Fibroblast of pulmonary artery (primary cell): ENCODE measurements at regions not wholly inside any gene's neighbourhood (a gene's known extent, or its start where the extent isn't known, plus 50 kb on each side); places are given as distances from the start of the nearest gene placed in this dataset.

Experiments used
- DNase-seq: peaks from one replicate; pipeline ENCODE4 v3.0.0-alpha.2; 2010; ENCODE audit warnings: low read depth
- H3K4me3 ChIP-seq: replicated peaks from 2 replicates; pipeline ENCODE4 v1.5.1; 2011; ENCODE audit warnings: low read depth, mild to moderate bottlenecking, control low read depth, low read length, moderate library complexity
- TF ChIP-seq, protein P1 (sequence below): IDR thresholded peaks from 2 replicates; pipeline ENCODE4 v1.5.1; 2011; ENCODE audit warnings: mild to moderate bottlenecking, control low read depth, low read length, inconsistent platforms; ENCODE audit errors: missing control alignments

GRCh38 chr6:79778816-79779215 is 147.7 kb downstream of the SH3BGRL2 start:
- TF ChIP-seq, protein P1, sequence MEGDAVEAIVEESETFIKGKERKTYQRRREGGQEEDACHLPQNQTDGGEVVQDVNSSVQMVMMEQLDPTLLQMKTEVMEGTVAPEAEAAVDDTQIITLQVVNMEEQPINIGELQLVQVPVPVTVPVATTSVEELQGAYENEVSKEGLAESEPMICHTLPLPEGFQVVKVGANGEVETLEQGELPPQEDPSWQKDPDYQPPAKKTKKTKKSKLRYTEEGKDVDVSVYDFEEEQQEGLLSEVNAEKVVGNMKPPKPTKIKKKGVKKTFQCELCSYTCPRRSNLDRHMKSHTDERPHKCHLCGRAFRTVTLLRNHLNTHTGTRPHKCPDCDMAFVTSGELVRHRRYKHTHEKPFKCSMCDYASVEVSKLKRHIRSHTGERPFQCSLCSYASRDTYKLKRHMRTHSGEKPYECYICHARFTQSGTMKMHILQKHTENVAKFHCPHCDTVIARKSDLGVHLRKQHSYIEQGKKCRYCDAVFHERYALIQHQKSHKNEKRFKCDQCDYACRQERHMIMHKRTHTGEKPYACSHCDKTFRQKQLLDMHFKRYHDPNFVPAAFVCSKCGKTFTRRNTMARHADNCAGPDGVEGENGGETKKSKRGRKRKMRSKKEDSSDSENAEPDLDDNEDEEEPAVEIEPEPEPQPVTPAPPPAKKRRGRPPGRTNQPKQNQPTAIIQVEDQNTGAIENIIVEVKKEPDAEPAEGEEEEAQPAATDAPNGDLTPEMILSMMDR, result no peak
- DNase-seq, result no peak
- H3K4me3 ChIP-seq, result no peak overlapping the region

DNA sequence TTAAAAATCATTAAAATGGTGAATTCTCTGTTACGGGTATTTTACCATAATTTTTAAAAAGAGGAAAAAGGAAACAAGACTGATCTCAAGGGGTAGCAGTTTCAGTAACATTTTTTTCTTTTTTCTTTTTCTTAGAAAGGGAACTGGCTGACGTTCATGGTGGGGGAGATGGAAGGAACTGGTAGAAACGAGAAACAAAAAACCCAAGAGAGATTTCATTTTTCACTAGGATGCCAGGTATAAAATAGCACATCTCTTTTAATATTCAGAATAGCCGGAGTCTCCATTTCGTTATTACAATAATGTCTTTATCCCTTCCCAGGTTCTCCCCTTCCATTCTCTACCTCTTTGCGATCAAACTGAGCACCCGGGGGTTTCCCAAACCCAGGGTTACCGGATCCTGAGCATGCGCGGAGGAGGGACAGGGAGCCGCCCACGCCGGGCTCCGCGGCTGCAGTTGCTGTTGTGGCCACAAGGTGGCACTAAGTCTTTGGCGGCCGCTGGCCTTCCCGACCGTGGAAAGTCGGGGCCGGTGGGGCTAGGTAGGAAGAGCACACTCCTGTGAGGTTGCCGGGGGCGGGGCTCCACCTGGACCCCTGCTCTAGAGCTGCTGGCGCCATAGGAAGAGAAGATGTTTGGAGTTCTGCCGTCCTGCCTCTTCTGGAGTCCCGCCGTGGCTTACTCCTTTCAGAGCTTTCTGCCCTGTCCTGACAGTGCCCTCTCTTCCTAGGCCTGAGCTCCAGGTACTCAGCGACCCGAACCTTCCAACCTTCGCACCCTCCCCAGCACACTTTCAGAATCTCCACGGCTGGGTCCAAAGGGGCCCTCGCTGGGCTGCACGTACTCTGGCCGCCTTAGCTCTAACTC is 146.8 kb downstream of the SH3BGRL2 start:
- peak; percentile 70 for DNase-seq

DNA sequence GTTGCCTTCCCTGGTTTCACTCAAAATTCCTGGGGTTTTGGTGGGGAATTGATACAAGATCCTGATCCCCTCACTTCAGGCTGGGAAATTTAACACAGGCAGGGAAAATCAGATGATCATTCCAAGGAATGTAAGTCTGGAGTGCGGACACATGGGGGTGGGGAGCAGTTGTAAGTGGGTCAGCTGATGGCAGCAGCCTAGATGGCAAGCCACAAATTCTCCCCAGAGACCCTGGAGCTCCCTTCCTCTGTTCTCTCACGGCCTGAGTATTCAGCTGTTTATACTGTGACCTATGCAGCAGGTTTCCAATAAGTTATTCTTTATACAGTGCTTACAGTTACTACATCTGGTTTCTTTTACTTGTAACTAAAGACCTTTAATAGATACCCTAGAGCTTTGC is 144.9 kb downstream of the SH3BGRL2 start:
- TF ChIP-seq, protein P1, result no peak
- DNase-seq, result no peak

More for the DNA sequence above, 146.8 kb downstream of the SH3BGRL2 start:
- peak overlapping the region; percentile 54 for H3K4me3 ChIP-seq
- TF ChIP-seq, protein P1, result peak; percentile 95

GRCh38 chr6:79775222-79775621 is 144.1 kb downstream of the SH3BGRL2 start:
- no peak overlapping the region for H3K4me3 ChIP-seq
- TF ChIP-seq, protein P1, result no peak
- no peak for DNase-seq

More for the DNA sequence above, 144.9 kb downstream of the SH3BGRL2 start:
- H3K4me3 ChIP-seq, result no peak overlapping the region

- DNase-seq, result no peak
- TF ChIP-seq, protein P1, result no peak
- no peak overlapping the region for H3K4me3 ChIP-seq
These were observed 133.6 kb downstream of the SH3BGRL2 start for GRCh38 chr6:79764747-79765146.

DNA sequence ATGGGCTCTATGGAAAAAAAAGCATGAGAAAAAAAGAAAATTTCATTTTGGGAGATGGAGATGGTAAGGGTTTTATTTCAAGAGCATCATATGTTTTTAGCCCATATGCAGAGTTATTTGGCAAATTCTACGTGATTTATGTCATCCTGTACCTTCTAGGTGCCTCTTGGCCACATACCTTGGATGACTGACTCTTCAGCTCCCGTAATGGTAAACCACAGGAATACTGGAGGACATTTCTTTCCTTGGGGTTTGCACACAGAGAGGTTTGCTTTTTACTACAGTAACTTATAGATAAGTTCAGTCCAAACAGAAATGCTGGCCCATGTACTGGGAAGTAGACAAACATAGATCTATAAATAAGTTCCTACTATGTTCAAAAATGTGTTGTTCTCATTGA is 132.2 kb downstream of the SH3BGRL2 start:
- DNase-seq, result no peak
- TF ChIP-seq, protein P1, result no peak
- no peak overlapping the region for H3K4me3 ChIP-seq

DNA sequence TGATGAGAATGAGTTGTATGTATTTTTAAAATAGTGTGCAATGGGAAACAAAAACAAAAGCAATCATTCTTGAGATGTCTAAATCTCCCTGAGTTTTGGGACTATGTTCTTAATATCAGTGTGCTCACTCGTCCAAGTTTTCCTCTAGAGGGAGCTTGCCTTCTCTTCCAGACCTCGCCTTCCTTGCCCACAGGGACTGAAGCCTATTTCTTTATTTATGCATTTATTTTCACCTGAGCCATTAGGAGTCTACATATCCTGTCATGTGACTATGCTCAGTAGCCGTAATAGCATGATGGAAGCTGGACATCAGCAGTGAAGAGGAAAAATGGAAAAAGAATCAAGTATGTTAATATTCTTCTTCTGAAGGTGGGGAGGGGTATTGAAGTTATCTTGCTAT is 131.2 kb downstream of the SH3BGRL2 start:
- DNase-seq, result peak; percentile 17
- TF ChIP-seq, protein P1, result peak; percentile 36
- H3K4me3 ChIP-seq, result no peak overlapping the region
